ENCODE measurements at regions not wholly inside any gene's neighbourhood (a gene's known extent, or its start where the extent isn't known, plus 50 kb on each side); places are given as distances from the start of the nearest gene placed in this dataset.

- TF ChIP-seq ZNF462 (CRISPR knock-in tag; IDR thresholded peaks at IDR 0.05): no peak
- no peak for TF ChIP-seq EZH2 (IDR thresholded peaks at IDR 0.05; ENCODE audit: low read depth, unreplicated experiment)
- no peak for TF ChIP-seq POLR2AphosphoS5 (IDR thresholded peaks at IDR 0.05; ENCODE audit: low read depth)
- no peak for TF ChIP-seq CREB1 (CRISPR knock-in tag; IDR thresholded peaks at IDR 0.05; ENCODE audit: low read depth)
- TF ChIP-seq STAT1 (IDR thresholded peaks at IDR 0.05; ENCODE audit: unreplicated experiment): no peak
Observed at GRCh38 chr21:16421007-16421406, 691.2 kb downstream of the USP25 start (continued).

- no peaks in the 10 kb centered on the region for H3K79me2 ChIP-seq (replicated peaks; ENCODE audit: insufficient read depth)
- no peak overlapping the region for H3K27ac ChIP-seq (ENCODE audit: low read depth)
- ATAC-seq: no peak
- no peaks in the 10 kb centered on the region for H3K9me2 ChIP-seq (ENCODE audit: insufficient read depth)
- no peak overlapping the region for H3K4me2 ChIP-seq
- no peak for DNase-seq (ENCODE audit: low spot score)
- H3K4me3 ChIP-seq: no peak overlapping the region
- no peaks in the 10 kb centered on the region; the same call in 2 of the 3 replicates for H3K4me1 Mint-ChIP-seq
- H3K27ac Mint-ChIP-seq: no peak overlapping the region
- no peak overlapping the region for H2AFZ ChIP-seq
- H3K27me3 ChIP-seq (ENCODE audit: insufficient read depth): no peaks in the 10 kb centered on the region
- H3K27me3 Mint-ChIP-seq (ENCODE audit: insufficient read depth, low read depth, poor library complexity): no peaks in the 10 kb centered on the region
- H3K4me3 Mint-ChIP-seq: no peak overlapping the region
- H3K9me3 Mint-ChIP-seq: no peaks in the 10 kb centered on the region
- H3K36me3 Mint-ChIP-seq (ENCODE audit: low read depth): no peaks in the 10 kb centered on the region
- H3F3A ChIP-seq (replicated peaks; ENCODE audit: low read depth): no peaks in the 10 kb centered on the region
- H3K36me3 ChIP-seq (ENCODE audit: insufficient read depth): no peaks in the 10 kb centered on the region
- H3K4me1 ChIP-seq (ENCODE audit: insufficient read depth): no peaks in the 10 kb centered on the region
- no peaks in the 10 kb centered on the region for H4K20me1 ChIP-seq (replicated peaks; ENCODE audit: insufficient read depth)
- TF ChIP-seq ZNF114 (CRISPR knock-in tag; IDR thresholded peaks at IDR 0.05) (no peak), EZH2 (IDR thresholded peaks at IDR 0.05; ENCODE audit: low read depth, unreplicated experiment) (no peak), EZH2phosphoT487 (IDR thresholded peaks at IDR 0.05; ENCODE audit: unreplicated experiment) (no peak), POLR2AphosphoS5 (IDR thresholded peaks at IDR 0.05; ENCODE audit: low read depth) (no peak), REST (IDR thresholded peaks at IDR 0.05; ENCODE audit: unreplicated experiment) (no peak), STAT1 (IDR thresholded peaks at IDR 0.05; ENCODE audit: unreplicated experiment) (no peak)
Observed at GRCh38 chr21:16421965-16422364, 692.2 kb downstream of the USP25 start.

Measured in GM23338 (cell line).